M059J (cell line): ENCODE measurements at regions not wholly inside any gene's neighbourhood (a gene's known extent, or its start where the extent isn't known, plus 50 kb on each side); places are given as distances from the start of the nearest gene placed in this dataset.
"Not testable (repeated sequence)": the region's sequence is repeated elsewhere in the genome, so short reads cannot be mapped to it uniquely, and the experiment has no call there.

Source experiments
- DNase-seq: peaks from one replicate; pipeline ENCODE4 v3.0.0-alpha.2; 2012; ENCODE audit warnings: low read depth

DNA sequence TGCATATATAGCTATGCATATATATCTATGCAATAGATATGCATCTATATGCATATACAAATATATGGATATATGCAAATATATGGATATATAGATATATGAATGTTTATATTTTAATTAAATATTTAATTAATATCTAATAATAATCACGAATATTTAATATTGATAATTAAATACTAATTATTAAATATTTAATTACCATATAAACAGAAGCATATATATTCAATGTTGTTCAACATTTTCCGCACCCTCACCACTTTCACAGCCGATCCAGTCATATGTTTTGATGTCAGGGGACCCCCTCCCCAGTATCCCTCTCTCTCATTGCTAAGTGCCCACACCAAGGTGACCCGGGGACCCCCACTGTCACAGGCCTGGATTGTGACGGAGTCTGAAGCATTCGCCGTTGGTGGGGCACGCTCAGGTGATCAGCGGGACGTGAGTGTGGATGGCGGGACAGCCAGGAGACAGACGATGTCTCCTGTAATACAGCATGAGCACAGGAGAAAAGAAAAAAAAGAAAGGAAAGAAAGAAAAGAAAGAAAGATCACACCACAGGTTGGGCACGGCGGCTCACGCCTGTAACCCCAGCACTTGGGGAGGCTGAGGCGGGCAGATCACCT lies 199.7 kb downstream of the CRLF2 start:
- DNase-seq: no peak

DNA sequence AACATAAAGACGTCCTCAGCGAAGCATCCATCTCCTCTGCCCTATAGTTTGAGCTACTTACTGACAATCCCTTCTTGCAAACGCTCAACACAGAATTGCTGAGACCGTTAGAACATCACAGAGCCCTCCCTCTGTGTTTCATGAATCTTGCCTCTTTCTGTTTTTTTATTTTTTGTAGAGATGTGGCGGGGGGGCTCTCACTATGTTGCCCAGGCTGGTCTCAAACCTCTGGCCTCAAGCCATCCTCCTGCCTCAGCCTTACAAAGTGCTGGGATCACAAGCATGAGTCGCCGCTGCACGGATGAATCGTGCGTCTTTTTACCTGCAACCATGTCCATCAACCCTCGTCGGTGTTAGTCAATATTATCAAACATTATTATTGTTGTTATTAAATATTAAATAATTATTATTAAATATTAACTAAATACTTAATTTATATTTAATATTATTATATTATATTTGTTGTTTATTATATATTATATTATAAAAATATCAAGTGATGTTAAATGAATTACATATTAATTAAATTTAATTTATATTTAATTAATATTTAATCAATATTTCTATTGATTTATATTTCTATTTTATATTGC lies 200.7 kb downstream of the CRLF2 start:
- no peak for DNase-seq

DNA sequence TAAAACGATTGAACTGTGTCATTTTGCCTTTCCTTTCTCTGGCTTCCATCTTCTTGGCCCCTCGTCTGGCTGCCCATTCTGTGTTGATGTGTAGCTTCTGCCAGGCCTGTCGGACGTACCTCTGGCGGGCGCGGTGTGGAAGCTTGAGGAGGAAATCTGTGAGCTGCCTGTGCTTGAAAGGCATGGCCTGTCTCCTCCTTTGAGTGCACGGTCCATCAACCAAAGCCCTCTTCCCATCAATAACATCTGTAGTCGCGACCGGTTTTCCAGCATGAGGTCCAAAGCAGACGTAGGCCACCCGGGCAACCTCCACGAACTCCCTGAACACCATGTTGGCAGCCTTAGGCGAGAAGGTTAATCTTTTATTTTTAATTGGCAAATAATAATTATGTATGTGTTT lies 202.7 kb downstream of the CRLF2 start:
- no peak for DNase-seq

DNA sequence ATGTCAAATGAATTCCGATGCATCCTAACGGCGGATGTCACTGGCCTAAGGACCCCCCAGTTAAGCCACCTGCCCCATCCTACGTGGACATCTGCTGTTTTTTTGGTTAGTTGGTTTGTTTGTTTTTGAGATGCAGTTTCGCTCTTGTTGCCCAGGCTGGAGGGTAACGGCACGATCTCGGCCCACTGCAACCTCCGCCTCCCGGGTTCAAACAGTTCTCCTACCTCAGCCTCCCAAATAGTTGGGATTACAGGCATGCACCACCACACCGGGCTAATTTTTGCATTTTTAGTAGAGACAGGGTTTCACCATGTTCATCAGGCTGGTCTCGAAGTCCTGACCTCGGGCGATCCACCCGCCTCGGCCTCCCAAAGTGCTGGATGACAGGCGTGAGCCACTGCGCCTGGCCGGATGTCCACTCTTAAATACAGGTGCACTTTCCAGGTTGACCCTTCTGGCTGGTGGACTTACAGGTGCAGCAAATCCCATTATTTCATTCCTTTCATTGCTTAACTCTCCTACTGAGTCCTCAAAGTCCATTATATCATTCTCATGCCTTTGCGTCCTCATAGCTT lies 206.2 kb downstream of the CRLF2 start:
- no peak for DNase-seq

DNA sequence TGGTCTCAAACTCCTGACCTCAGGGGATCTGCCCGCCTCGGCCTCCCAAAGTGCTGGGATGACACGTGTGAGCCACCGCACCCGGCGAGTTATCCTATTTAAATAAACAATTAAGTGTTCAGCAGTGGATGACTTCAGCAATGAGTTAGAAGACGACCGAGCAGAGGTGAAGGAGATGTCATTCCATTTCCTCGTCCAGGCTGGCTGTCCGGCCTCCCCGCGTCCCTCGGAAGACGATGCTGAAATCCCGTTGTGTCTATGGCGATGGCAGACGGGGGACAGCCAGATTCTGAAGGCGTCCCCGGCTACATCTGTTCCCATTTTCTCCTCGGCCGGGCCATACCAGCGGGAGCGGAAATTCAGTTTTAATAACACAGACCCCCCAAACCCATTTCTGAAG lies 209.8 kb downstream of the CRLF2 start:
- no peak for DNase-seq

DNA sequence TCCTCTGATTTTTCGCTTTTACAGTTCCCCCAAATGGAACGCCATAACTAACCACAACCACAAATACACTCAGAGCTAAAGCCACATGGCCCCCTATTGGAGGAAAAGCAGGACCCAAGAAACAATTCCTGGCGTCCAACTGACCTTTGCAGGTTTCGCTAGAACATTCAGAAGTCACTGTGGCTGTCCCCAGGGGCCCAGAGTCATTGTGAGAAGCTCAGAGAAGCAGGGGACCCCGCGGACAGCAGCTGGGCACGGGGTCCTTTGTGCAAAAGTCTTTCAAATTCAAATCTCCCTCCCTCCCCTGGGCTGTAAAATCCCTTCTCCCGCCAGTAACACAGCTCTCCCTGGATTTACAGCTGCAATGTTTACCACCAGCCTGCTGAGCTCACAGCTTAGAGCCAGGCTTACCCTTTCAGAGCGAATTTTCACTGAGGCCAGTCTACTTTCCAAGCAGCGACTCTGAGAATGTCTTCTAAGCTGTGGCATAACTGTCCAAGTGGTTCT lies 214.8 kb downstream of the CRLF2 start:
- peak; percentile 1 for DNase-seq

DNA sequence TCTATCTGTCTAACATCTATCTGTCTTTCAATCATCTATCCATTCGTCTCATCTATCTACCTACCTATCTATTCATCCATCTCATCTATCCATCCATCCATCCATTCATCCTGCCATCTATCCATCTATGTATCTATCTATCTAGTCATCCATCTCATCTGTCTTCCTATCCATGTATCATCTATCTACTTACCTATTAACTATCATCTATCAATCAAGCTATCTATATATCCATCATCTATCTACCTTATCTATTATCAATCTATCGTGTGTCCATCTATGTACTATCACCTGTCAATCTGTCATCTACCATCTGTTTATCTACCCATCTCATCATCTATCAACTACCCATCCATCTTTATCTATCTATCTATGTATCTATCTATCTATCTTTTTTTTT lies 217.7 kb downstream of the CRLF2 start:
- DNase-seq: no peak

DNA sequence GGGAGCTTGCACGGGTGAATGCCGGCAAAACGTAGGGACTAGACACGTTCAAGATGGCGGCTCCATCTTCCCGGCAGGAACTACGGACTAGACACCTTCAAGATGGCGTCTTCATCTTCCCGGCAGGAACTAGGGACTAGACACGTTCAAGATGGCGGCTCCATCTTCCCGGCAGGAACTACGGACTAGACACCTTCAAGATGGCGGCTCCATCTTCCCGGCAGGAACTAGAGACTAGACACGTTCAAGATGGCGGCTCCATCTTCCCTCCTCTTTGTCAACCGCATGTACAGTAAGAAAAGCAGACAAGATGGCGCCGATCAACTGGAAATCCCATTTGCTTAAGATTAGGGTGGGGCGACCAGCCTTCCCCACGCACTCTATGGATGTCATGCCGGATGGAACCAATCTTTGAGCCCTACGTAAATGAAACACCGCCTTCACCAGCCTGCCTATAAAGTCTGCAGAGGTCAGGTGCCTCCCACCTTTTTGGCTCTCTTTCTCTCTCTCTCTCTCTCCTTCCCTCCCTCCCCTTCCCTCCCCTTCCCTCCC lies 222.4 kb downstream of the CRLF2 start:
- DNase-seq: peak; percentile 82

DNA sequence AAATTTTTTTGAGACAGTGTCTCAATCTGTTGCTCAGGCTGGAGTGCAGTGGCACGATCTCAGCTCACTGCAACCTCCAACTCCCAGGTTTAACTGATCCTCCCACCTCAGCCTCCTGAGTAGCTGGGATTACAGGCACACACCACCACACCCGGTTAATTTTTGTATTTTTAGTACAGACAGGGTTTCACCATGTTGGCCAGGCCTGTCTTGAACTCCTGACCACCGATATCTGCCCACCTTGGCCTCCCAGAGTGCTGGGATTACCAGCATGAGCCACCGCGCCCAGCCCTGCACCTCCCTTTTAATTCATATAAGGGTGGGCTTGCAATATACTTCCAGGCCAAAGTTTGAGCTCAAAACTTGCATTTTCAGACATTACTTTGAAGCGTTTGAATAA lies 223.9 kb downstream of the CRLF2 start:
- not testable (repeated sequence) for DNase-seq

DNA sequence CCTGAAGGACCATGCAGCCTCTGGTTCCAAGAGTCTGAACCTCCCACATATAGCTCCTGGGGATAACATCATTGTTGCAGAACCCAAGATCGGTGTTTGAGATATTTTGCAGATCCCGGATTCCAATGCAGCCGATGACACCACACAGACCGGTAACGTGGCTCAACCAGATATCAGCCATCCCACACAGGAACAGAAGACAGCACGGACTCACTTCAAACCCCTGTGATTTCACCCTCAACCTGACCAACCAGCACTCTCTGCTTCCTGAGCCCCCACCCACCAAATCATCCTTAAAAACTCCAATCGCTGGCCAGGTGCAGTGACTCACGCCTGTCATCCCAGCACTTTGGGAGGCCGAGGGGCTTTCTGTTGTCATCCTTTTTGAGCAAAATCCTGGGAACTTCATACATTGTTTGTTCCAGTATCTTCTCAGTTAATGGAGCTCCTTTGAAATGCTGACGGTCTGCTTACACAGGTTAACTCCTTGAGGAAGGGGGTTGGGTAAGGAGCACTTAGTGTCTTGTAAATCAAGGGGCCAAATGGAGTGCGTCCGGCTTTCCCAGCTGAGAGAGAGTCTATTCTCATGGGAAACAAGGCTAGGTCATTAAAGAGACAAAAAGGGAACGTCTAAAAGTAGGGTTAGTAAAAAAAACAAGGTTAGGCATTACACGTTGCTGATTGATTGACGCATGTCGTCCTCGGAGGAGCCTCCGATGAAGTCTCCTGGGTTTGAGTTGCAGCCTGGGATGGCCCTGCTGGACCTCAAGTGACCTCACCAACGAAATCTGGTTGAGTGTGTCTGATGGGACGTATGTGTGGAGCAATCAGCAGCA lies 230.4 kb downstream of the CRLF2 start:
- DNase-seq: no peak

DNA sequence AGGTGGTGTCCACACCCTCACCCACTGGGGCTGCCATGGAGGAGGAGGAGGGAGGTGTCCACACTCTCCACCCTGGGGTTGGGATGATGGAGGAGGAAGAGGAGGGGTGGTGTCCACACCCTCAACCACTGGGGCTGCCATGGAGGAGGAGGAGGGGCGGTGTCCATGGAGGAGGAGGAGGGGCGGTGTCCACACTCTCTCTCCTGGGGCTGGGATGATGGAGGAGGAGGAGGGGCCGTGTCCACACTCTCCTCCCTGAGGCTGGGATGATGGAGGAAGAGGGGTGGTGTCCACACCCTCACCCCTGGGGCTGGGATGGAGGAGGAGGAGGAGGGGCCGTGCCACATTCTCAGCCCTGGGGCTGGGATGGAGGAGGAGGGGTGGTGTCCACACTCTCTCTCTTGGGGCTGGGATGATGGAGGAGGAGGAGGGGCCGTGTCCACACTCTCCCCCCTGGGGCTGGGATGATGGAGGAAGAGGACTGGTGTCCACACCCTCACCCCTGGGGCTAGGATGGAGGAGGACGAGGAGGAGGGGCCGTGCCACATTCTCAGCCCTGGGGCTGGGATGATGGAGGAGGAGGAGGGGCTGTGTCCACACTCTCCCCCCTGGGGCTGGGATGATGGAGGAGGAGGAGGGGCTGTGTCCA lies 231.7 kb downstream of the CRLF2 start:
- DNase-seq: no peak

DNA sequence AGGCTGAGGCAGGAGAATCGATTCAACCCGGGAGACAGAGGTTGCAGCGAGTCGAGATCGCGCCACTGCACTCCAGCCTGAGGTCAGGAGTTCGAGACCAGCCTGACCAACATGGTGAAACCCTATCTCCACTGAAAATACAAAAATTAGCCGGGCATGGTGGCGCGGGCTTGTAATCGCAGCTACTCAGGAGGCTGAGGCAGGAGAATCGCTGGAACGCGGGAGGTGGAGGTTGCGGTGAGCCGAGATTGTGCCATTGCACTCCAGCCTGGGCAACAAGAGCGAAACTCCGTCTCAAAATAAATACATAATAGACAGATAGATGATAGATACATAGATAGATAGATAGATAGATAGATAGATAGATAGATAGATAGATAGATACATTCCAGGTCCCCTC lies 233.3 kb downstream of the CRLF2 start:
- not testable (repeated sequence) for DNase-seq

DNA sequence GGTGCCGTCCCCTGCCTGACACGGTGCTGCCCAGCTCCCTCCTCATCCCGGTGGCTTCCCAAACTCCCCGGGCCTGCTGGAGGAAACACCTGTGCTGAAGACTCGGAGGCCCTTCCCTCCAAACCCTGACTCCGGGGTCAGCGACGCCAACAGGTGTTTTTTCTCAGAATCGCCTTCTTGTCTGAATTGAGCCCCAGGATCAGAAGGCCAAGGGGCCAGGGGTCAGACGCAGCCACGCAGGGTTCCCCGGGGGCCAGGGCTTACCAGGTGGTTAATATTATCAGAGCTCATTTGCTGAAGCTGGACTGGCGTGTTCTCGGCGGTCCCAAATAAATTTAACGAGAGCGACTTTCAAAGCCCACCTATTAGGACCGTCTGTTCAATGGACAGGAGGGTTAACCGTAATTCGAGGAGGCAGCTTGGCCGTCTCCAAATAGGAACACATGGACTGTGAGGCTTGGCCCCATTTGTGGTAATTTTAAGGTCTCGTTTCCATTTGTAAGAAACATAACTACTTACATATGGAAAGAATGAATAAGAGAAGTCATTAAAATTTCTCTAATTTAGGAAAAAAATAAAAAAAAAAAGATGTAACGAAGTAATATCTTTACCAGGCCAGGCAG lies 239.3 kb downstream of the CRLF2 start:
- DNase-seq: no peak

DNA sequence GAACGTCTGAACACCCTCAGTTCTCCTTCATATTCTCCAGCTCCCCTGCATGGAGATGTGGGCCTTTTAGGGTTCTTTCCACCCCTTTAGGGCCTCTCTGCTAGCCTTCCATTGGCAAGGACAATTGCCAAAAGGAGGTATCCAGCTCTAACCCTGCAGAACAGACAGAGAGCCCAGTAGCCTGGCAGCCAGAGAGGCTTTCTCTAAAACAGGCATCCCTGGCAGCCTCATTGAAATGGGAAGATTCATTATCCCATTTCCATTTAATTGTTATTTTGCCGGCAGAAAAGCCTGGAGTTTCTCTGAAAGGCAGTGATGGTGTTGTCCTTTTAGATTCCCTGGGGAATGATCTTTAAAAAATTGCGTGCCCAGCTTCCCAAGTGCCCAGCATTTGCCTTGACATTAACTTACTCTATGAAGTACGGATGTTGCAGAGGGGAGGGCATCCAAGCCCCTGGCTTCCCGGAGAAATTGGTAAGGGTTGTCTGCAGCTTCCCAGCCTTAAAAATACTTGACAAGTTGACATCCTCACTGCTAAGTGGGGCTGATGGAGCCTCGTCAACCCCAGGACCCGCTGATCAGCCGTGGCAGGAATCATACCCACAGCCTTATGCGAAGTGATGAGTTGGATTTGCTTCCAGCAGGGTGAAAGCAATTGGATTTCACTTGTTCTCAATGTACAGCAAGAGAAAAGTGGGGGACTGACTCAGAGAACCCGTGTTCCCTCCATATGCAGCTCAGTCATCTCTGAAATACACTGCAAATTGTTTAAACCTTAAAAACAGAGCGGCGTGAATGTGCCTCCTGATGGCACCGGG lies 244.1 kb downstream of the CRLF2 start:
- no peak for DNase-seq

DNA sequence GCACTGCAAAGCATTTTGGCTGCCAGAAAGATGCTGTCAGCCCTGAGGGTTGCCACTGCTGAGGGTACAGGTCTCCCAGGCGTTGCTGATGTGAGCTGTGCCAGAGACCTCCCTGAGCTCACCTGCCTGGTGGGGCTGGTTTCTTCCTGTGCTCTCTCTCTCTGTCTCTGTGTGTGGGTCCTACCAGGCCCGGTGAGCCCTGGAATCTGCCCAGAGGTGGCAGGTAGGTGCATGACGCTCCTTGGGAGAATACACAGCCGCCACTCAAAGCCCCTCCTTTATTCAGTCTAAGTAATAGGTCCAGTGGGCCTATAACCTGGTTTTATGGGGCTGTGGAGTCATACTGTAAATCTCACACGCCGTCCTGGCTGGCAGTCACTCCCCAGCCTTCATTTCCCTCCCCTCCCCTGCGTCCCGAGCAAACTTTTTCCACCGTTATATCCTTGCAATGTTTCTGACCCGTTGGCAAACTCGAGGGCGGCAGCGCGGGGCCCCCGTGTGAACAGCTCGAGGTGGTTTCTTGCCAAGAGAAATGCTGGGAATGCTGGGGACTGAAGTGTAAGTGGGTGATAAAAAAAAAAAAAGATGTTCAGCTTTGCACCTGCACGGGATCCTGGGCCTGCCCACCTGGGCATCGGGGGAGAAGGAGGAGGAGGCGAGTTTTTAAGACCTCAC lies 245.9 kb downstream of the CRLF2 start:
- no peak for DNase-seq

DNA sequence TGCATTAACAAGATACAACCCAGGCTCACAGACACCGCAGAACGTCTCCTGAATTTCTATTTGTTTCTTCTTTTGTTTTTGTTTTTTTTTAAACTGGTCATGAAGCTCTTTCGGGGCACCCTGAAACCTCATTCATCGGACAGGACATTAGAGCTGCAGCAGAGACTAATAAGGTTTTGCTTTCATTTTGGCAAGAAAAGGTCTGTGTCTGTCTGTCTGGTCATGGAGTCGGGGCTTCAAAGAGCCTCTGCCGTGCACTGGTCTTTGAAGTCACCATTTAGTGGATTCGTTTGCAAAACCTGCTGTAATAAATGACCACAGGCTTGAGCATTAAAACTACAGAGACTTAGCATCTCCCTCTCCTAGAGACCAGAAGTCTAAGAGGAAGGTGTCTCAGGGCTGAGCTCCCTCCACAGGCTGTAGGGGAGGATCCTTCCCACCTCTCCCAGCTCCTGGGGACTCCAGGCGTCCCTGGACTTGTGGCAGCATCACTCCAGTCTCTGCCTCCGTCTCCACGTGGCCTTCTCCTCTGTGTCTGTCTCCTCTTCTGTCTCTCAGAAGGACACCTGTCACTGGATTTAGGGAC lies 247.5 kb downstream of the CRLF2 start:
- DNase-seq: no peak

DNA sequence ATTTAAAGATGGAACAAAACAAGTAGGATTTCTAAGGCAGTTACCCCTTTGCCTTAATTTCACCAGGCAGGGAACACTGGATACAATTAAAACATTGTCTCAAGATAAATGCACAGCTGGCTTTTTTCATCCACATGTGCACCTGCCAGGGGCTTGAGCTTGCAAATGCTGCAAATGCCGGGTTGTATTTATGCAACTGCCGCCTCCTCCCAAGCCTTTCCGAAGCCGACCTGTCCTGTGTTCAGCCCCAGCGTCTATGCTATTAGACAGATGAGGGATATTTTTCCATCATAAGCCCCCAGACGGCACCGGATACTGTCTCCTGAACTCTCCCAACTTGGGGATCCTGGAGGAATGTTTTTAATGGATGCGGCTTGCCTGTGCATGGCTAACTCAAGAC lies 251.6 kb downstream of the CRLF2 start:
- no peak for DNase-seq

DNA sequence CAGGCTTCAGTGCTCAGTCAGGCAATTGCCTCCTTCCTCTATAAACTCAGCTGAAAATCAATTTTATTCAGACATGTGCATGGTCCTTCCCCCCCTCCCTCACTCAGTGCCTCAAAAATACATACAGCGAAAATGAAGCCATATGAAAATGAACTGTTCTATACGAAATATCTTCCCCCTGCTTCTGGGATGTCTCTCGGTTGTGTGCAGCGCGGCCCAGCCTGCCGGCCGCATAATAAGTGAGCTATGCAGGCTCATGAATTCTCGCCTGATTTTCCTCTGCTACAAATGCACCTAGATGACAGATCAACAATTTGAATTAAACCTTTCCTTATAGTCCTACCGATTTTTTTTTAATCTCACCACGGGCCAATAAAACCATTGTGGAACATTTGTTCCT lies 252.9 kb downstream of the CRLF2 start:
- DNase-seq: no peak

DNA sequence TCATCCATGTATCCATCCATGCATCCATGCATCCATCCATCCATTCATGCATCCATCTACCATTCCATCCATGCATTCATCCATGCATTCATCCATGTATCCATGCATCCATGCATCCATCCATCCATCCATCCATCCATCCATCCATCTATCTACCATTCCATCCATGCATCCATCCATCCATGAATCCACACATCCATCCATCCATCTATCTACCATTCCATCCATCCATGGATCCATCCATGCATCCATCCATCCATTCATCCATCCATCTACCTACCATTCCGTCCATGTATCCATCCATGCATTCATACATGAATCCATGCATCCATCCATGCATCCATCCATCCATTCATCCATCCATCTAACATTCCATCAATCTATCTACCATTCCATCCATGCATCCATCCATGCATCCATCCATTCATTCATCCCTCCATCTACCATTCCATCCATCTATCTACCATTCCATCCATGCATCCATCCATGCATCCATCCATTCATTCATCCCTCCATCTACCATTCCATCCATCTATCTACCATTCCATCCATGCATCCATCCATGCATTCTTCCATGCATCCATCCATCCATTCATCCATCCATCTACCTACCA lies 257.2 kb downstream of the CRLF2 start:
- not testable (repeated sequence) for DNase-seq
